Activated CD4-positive, alpha-beta T cell treated with anti-CD3 and anti-CD28 coated beads for 36 hours (primary cell): ENCODE measurements at regions not wholly inside any gene's neighbourhood (a gene's known extent, or its start where the extent isn't known, plus 50 kb on each side); places are given as distances from the start of the nearest gene placed in this dataset.

Experiments
- ATAC-seq: fragments of 200-7000 bp; cut with Tn5 transposase; one replicate; pipeline ENCODE4 v1.10.0; 2021; ENCODE audit warnings: mild to moderate bottlenecking, moderate library complexity
- CTCF ChIA-PET: fragments of 350-600 bp; sonication (Branson Sonifier 250); formaldehyde crosslinking; loops from one replicate; lab custom pipeline; 2021; ENCODE audit warnings: antibody characterized with exemption; lab: Charles Lee
- POLR2A ChIA-PET: fragments of 350-600 bp; sonication (Branson Sonifier 250); formaldehyde crosslinking; loops from one replicate; lab custom pipeline; 2021; ENCODE audit warnings: antibody characterized with exemption, inconsistent platforms; lab: Charles Lee
- DNase-seq: peaks from one replicate; pipeline ENCODE4 v3.0.0-alpha.2; 2020
- H3K27ac Mint-ChIP-seq: one replicate; pipeline ENCODE4 v1.8.0; 2021; ENCODE audit warnings: mixed read lengths
- H3K27me3 Mint-ChIP-seq: one replicate; pipeline ENCODE4 v1.8.0; 2021; ENCODE audit warnings: mixed read lengths
- H3K36me3 Mint-ChIP-seq: one replicate; pipeline ENCODE4 v1.8.0; 2021; ENCODE audit warnings: low read depth, mixed read lengths
- H3K4me1 Mint-ChIP-seq: one replicate; pipeline ENCODE4 v1.8.0; 2021; ENCODE audit warnings: mixed read lengths
- H3K4me3 Mint-ChIP-seq: one replicate; pipeline ENCODE4 v1.8.0; 2021; ENCODE audit warnings: mild to moderate bottlenecking, moderate library complexity, mixed read lengths
- H3K9me3 Mint-ChIP-seq: one replicate; pipeline ENCODE4 v1.8.0; 2021; ENCODE audit warnings: low read depth, mixed read lengths
- intact Hi-C, 2 experiments: fragments of 100-400 bp; cut with DNase I in 1 of 2; cut with micrococcal nuclease in 1 of 2; formaldehyde crosslinking; loops; one replicate each; pipeline versions ENCODE4 v1.14.2 to v1.15.1; 2022 to 2024; cut with DNase I, micrococcal nuclease

DNA sequence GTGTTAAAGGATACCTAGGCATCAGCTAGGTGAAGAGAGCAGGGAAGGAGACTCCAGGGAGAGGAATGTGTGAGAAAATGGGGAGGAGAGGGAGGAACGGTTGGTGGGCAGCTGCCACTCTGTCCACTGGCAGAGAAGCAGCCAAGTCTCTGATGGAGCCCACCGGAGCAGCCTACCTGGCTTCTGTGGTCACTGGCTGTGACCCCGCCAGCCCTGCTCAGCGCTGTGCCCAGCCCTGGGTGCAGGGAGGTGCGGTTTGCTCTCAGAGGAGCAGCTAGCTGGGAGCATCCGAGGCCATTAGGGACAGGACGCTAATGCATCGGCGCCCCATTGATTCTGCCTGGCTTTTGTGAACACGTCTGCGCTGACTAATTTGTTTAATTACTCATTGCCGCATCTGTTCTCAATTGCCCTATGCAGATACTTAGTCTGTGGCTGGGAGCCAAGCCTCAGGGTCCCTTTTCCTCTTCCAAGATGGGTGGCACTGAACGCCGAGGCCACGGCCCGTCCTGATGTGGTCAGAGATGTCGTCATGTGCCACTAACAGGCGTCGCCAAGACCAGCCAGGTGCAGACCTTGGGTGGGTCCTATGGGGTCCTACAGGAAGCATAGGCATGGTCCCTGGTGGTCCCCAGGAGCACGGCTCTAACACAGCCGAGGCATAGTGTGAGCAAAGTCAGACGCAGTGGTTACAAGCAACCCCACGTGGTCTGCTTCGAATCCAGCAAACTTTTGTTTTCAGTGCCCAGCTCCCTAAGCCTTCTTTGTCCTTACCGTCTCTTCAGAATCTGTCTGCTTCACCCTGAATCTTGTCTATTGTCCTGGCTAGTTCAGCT, 82.0 kb downstream of the RRM2 start:
- ChIA-PET CTCF (interaction anchor here (0.7 to 0.8 kb wide), 2 partner anchors 132 to 204 kb away, joined by 3 to 4 read pairs; no protein-coding TSS in a partner anchor), POLR2A (no interaction called here)
- DNase-seq (no peak), ATAC-seq (no peak)
- Mint-ChIP-seq H3K4me3 (no peak overlapping the region), H3K27me3 (no peaks in the 10 kb centered on the region), H3K4me1 (no peaks in the 10 kb centered on the region), H3K9me3 (no peaks in the 10 kb centered on the region), H3K36me3 (peaks cover 2% of the 10 kb centered on the region), H3K27ac (no peak overlapping the region)
- intact Hi-C loops = no loop called here

DNA sequence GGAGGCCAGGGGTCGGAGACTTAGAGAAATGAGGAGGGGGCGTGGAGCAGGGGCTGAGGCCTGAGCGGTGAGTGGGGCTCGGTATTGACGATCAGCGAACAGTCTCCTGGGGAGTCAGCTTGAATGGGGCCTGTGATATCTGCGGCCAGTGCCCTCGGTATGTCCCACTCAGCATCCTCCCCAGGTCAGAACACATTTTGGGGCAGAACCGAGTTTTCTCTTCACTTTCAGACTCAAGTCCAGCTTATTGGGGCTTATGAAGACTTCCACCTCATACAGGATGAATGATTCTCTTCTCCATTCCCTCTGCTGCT, 82.6 kb downstream of the RRM2 start:
- Mint-ChIP-seq H3K36me3 (peaks cover 2% of the 10 kb centered on the region), H3K9me3 (no peaks in the 10 kb centered on the region), H3K4me1 (no peaks in the 10 kb centered on the region), H3K27me3 (no peaks in the 10 kb centered on the region), H3K4me3 (no peak overlapping the region), H3K27ac (no peak overlapping the region)
- POLR2A ChIA-PET = no interaction called here
- intact Hi-C loops = no loop called here
- no peak for DNase-seq
- no peak for ATAC-seq
- CTCF ChIA-PET = interaction anchor here (0.8 kb wide), 1 partner anchor 203 kb away, joined by 3 read pairs; no protein-coding TSS in a partner anchor

DNA sequence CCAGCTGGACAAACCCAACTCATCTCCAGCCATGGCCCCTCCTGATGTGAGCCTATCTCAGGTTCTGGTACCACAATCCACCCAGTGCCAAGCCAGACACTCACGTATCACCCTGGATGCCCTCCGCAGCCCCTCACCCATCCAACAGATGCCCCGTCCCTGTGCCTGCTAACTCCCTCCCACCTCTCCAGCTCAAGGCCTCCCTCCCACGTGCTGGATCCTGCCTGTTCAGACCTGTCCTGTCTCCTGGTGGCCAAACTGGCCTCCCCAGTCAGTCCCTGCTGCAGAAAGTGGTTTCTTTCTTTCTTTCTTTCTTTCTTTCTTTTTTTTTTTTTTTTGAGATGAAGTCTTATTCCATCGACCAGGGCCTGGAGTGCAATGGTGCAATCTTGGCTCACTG, 86.2 kb downstream of the RRM2 start:
- Mint-ChIP-seq H3K4me1 (no peaks in the 10 kb centered on the region), H3K9me3 (no peaks in the 10 kb centered on the region), H3K27me3 (no peaks in the 10 kb centered on the region), H3K27ac (no peak overlapping the region), H3K4me3 (no peak overlapping the region), H3K36me3 (peaks cover 2% of the 10 kb centered on the region)
- DNase-seq = no peak
- ATAC-seq = no peak
- intact Hi-C loops = no loop called here
- POLR2A ChIA-PET = no interaction called here
- CTCF ChIA-PET = interaction anchor here (0.7 to 0.8 kb wide), 2 partner anchors 67 to 226 kb away, joined by 3 read pairs; no protein-coding TSS in a partner anchor

DNA sequence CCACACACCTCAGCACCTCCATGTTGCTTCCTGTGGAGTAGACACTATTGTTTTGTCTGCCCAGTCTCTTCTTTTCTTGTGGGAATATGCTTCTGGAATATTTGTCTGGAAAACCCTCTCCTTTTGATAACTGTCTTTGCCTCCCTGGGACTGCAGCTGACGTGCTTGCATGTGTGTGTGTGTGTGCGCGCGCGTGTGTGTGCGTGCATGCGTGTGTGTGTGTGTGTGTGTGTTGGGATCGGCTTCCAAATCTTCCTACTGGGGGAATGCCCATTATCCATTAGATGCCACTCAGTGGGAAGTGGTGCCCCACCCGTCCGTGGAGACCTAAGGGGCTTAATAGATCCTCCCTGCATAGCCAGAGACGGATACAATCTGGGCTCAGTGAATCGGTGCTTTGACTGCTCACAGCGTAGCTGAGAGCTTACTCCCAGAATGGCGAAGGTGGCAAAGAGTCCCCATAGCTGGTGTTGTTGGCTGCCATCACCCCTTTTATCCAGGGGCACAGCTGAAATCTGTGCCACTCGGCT, 86.9 kb downstream of the RRM2 start:
- ATAC-seq = no peak
- H3K27ac Mint-ChIP-seq = no peak overlapping the region
- no peaks in the 10 kb centered on the region for H3K27me3 Mint-ChIP-seq
- peaks cover 2% of the 10 kb centered on the region for H3K36me3 Mint-ChIP-seq
- ChIA-PET CTCF (no interaction called here), POLR2A (interaction anchor here (0.5 kb wide), 1 partner anchor 52 kb away, joined by 4 read pairs; no protein-coding TSS in a partner anchor)
- H3K4me3 Mint-ChIP-seq = no peak overlapping the region
- intact Hi-C loops = no loop called here
- no peaks in the 10 kb centered on the region for H3K4me1 Mint-ChIP-seq
- no peaks in the 10 kb centered on the region for H3K9me3 Mint-ChIP-seq
- DNase-seq = no peak

DNA sequence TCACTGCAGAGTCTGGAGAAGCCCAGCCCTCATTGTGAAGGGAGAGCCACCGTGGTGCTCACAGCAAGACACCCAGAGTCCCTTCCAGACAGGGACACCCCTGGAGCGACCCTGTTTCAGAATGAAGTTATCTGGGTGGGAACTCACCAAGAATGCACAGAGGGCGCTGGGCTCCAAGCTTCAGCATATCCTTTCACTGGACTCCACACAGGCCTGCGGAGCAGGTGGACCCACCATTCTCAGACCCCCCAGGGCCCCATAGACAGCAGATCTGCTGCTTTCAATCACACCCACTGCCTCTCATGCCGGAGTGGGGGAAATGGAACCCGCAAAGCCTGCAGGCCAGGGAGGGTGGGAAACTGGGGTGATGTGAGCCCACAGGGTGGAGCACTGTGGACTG, 87.8 kb downstream of the RRM2 start:
- Mint-ChIP-seq H3K27me3 (no peaks in the 10 kb centered on the region), H3K9me3 (no peaks in the 10 kb centered on the region), H3K4me1 (no peaks in the 10 kb centered on the region), H3K4me3 (no peak overlapping the region), H3K36me3 (peaks cover under 1% of the 10 kb centered on the region), H3K27ac (no peak overlapping the region)
- CTCF ChIA-PET = no interaction called here
- POLR2A ChIA-PET = no interaction called here
- DNase-seq (no peak), ATAC-seq (no peak)
- intact Hi-C loops = loop anchor here in 1 of 2 experiments (10.0 kb wide), 1 partner anchor 224 kb away; no protein-coding TSS in a partner anchor

DNA sequence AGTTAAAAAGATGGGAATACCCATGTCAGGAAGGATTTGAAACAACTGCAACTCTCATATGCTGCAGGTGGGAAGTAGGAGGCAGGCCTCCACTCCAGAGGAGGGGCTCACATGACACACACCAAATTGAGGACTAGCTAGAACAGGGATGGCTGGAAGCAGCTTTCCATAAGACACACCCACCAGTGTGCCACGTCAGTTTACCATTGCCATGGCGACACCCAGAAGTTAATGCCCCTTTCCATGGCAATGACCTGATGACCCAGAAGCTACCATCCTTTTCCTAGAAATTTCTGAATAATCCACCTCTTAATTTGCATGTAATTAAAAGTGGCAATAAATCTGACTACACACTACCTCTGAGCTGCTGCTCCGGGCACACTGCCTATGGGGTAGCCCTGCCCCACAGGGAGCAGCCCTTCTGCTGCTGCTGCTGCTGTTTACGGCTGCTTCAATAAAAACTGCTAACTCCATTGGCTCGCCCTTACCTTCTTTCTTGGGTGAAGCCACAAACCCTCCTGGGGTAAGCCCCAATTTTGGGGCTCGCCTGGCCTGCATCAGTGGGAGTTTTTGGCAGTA, 89.4 kb downstream of the RRM2 start:
- Mint-ChIP-seq H3K4me3 (no peak overlapping the region), H3K27me3 (no peaks in the 10 kb centered on the region), H3K27ac (no peak overlapping the region), H3K9me3 (no peaks in the 10 kb centered on the region), H3K36me3 (no peaks in the 10 kb centered on the region), H3K4me1 (no peaks in the 10 kb centered on the region)
- CTCF ChIA-PET = interaction anchor here (0.5 to 0.7 kb wide), 2 partner anchors 138 to 239 kb away, joined by 3 read pairs; no protein-coding TSS in a partner anchor
- intact Hi-C loops = loop anchor here in 1 of 2 experiments (10.0 kb wide), 1 partner anchor 223 kb away; no protein-coding TSS in a partner anchor
- ATAC-seq (no peak), DNase-seq (no peak)
- POLR2A ChIA-PET = no interaction called here

DNA sequence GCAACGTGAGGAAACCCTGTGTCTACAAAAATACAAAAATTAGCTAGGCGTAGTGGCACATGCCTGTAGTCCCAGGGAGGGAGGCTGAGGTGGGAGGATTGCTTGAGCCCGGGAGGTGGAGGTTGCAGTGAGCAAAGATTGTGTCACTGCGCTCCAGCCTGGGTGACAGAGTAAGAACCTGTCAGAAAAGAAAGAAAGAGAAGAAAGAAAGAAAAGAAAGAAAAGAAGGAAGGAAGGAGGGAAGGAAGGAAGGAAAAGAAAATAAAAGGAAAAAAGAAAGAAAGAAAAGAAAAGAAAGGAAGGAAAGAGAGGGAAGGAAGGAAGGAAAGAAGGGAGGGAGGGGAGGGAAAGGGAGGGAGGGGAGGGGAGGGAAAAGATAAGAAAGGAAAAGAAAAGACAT, 89.9 kb upstream of the HPCAL1 start:
- intact Hi-C loops = loop anchor here in 1 of 2 experiments (10.0 kb wide), 1 partner anchor 222 kb away; no protein-coding TSS in a partner anchor
- CTCF ChIA-PET = interaction anchor here (0.5 kb wide), 1 partner anchor 239 kb away, joined by 3 read pairs; no protein-coding TSS in a partner anchor
- no peak for DNase-seq
- no peaks in the 10 kb centered on the region for H3K4me1 Mint-ChIP-seq
- no peak for ATAC-seq
- H3K36me3 Mint-ChIP-seq = no peaks in the 10 kb centered on the region
- H3K27ac Mint-ChIP-seq = no peak overlapping the region
- H3K9me3 Mint-ChIP-seq = no peaks in the 10 kb centered on the region
- POLR2A ChIA-PET = no interaction called here
- H3K4me3 Mint-ChIP-seq = no peak overlapping the region
- no peaks in the 10 kb centered on the region for H3K27me3 Mint-ChIP-seq

DNA sequence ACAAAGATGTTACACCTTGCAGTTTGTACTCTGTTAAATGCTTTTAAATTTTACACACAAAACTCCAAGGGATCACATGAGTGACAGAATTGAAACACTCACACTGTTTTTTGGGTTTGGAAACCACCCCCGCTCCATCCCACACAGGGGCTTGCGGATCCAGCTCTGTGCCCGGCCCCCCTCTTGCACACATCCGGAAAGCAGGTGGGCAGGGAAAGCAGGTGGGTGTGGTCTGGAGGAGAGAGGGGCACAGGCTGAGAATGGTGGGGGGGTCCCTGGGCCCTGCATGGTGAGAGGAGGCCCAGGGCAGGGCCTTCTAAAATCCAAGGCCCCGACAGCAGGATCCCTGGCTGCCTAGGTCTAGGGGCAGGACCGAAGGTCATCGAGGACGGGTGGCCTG, 88.5 kb upstream of the HPCAL1 start:
- no peak for DNase-seq
- H3K4me1 Mint-ChIP-seq = no peaks in the 10 kb centered on the region
- intact Hi-C loops = loop anchor here in 1 of 2 experiments (10.0 kb wide), 1 partner anchor 221 kb away; no protein-coding TSS in a partner anchor
- H3K27me3 Mint-ChIP-seq = no peaks in the 10 kb centered on the region
- POLR2A ChIA-PET = no interaction called here
- no peaks in the 10 kb centered on the region for H3K9me3 Mint-ChIP-seq
- ATAC-seq = no peak
- H3K4me3 Mint-ChIP-seq = no peak overlapping the region
- H3K27ac Mint-ChIP-seq = no peak overlapping the region
- CTCF ChIA-PET = no interaction called here
- H3K36me3 Mint-ChIP-seq = no peaks in the 10 kb centered on the region

DNA sequence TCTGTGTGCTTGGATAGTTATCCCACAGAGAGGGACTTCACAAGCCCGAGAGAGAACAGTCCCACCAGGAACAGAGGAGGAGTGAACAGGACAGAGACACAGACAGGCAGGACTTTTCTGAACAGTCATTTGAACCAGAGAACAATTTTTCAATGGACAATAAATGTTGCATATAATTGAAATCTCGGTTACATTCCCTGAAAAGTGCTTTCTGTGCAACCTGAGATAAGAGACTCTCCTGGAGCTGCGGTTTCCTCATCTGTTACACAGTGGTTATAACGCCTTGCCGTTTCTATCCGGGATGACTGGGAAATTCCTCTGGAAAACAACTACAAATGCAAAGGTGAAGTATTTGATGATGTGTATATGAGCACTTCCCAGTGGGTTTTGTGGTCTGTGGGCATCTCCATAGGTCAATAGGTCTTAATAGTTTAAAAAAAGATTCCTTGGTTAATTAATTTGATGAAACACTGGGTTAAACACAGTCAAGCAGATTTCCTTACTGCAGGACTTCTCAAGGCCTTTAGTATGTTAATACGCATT, 87.2 kb upstream of the HPCAL1 start:
- ChIA-PET POLR2A (no interaction called here), CTCF (no interaction called here)
- no peaks in the 10 kb centered on the region for H3K36me3 Mint-ChIP-seq
- no peaks in the 10 kb centered on the region for H3K4me1 Mint-ChIP-seq
- DNase-seq (no peak), ATAC-seq (no peak)
- H3K27me3 Mint-ChIP-seq = no peaks in the 10 kb centered on the region
- no peak overlapping the region for H3K4me3 Mint-ChIP-seq
- intact Hi-C loops = loop anchor here (5.0 to 10.0 kb wide), 2 partner anchors 217 to 219 kb away; no protein-coding TSS in a partner anchor
- no peaks in the 10 kb centered on the region for H3K9me3 Mint-ChIP-seq
- no peak overlapping the region for H3K27ac Mint-ChIP-seq

DNA sequence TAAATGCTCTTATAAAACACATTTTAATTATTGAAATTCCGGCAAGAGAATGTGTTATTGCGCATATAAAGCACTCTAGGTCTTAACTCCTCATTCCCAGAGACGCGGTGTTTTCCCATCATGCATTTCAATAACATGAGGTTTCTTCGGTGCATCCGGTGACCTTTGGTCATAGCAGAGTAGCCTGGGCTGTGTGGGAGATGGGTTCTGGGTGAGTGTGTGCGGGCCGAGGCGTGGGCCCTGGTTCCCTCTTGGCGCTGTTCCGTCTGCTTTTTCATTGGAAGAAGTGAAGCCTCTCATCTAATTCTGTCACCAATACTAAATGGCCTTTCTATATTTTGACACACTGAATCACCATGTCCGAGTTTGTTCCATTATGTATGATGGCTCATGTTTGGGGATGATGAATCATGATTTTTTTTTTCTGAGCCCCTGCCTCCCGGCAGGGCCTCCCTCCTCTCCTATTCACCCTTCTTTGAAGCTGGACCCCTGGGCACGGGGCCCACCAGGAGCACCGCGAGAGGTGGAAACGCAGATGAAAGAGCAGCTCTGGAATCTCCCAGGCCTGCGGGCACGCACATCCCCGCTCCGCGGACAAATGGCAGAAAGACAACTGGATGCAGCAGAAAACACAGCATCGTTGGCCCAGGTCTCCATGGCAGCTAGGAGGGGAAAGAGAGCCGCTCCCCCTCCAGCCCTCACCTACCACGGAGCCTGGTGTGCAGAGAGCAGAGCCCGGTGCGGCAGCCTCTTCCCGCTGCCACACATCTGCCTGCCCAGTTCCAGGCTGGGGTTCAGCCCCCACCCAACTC, 85.8 kb upstream of the HPCAL1 start:
- intact Hi-C loops = loop anchor here (5.0 to 10.0 kb wide), 2 partner anchors 215 to 218 kb away; no protein-coding TSS in a partner anchor
- Mint-ChIP-seq H3K4me3 (no peak overlapping the region), H3K27me3 (no peaks in the 10 kb centered on the region), H3K4me1 (no peaks in the 10 kb centered on the region), H3K27ac (no peak overlapping the region), H3K9me3 (no peaks in the 10 kb centered on the region), H3K36me3 (no peaks in the 10 kb centered on the region)
- ChIA-PET POLR2A (no interaction called here), CTCF (no interaction called here)
- DNase-seq (no peak), ATAC-seq (no peak)
